HG03135 (cell line): ENCODE measurements at regions not wholly inside any gene's neighbourhood (a gene's known extent, or its start where the extent isn't known, plus 50 kb on each side); places are given as distances from the start of the nearest gene placed in this dataset.

ENCODE experiments used
- ATAC-seq: cut with Tn5 transposase; IDR thresholded peaks from one replicate; pipeline ENCODE4 v1.9.1; 2021; ENCODE audit warnings: mild to moderate bottlenecking, moderate library complexity; ENCODE audit not compliant: unreplicated experiment

- no peak for ATAC-seq
Observed at GRCh38 chr15:61299075-61299763, 70.1 kb upstream of the RORA start.

GRCh38 chr15:61295239-61295638, 66.1 kb upstream of the RORA start:
- ATAC-seq: no peak

GRCh38 chr15:61282661-61283060, 53.6 kb upstream of the RORA start:
- no peak for ATAC-seq

GRCh38 chr15:61281328-61281727, 52.2 kb upstream of the RORA start:
- ATAC-seq: no peak
